Mucosa of rectum (tissue), 2 donors: ENCODE measurements at regions not wholly inside any gene's neighbourhood (a gene's known extent, or its start where the extent isn't known, plus 50 kb on each side); places are given as distances from the start of the nearest gene placed in this dataset.

Experiments used
- H3K27ac ChIP-seq, 2 donors: one replicate each; pipeline ENCODE4 v1.7.0; 2013; ENCODE audit warnings: inconsistent platforms in 2 of 2, low read depth in 2 of 2, low read length in 2 of 2
- H3K27me3 ChIP-seq, 2 donors: one replicate each; pipeline ENCODE4 v1.7.0; 2013; ENCODE audit warnings: low read length in 2 of 2; ENCODE audit not compliant: control insufficient read depth in 2 of 2, insufficient read depth in 2 of 2
- H3K36me3 ChIP-seq, 2 donors: one replicate each; pipeline ENCODE4 v1.7.0; 2013; ENCODE audit warnings: low read length in 2 of 2; ENCODE audit not compliant: control insufficient read depth in 2 of 2, insufficient read depth in 2 of 2
- H3K4me1 ChIP-seq, 2 donors: one replicate each; pipeline ENCODE4 v1.7.0; 2013; ENCODE audit warnings: low read length in 2 of 2, mild to moderate bottlenecking in 1 of 2; ENCODE audit not compliant: control insufficient read depth in 2 of 2, insufficient read depth in 2 of 2
- H3K4me3 ChIP-seq, 2 donors: one replicate each; pipeline ENCODE4 v1.7.0; 2013; ENCODE audit warnings: low read length in 2 of 2
- H3K9ac ChIP-seq, 2 donors: one replicate each; pipeline ENCODE4 v1.7.0; 2013; ENCODE audit warnings: low read length in 2 of 2, low read depth in 1 of 2, mild to moderate bottlenecking in 1 of 2
- H3K9me3 ChIP-seq, 2 donors: one replicate each; pipeline ENCODE4 v1.7.0; 2013; ENCODE audit warnings: low read length in 2 of 2; ENCODE audit not compliant: control insufficient read depth in 2 of 2
- donor health status: healthy.
- donor health status: Normal muscosa, but diverticular disease.

DNA sequence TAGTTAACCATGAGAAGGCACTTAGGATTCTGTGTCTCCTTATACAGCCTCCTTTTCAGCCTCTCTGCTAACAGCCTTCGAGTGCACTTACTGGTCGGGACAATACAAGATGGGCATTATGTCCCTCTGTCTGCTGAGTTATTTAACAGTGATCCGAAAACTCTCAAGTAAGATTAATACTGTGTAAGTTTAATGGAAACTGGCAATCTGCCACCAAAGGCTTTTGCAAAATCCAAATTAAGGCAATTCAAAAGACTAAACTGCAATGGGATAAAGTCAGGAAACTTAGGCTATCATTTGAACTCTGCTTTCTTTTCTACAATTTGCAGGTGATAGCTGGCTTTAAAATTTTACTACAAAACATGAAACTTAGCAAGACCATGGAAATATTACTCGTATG lies 477.8 kb downstream of the TFEC start:
- Histone ChIP-seq H3K9me3 (no peaks in the 10 kb centered on the region), H3K4me1 (no peaks in the 10 kb centered on the region), H3K27ac (no peak overlapping the region), H3K36me3 (no peaks in the 10 kb centered on the region), H3K9ac (no peak overlapping the region), H3K4me3 (no peak overlapping the region), H3K27me3 (no peaks in the 10 kb centered on the region)

DNA sequence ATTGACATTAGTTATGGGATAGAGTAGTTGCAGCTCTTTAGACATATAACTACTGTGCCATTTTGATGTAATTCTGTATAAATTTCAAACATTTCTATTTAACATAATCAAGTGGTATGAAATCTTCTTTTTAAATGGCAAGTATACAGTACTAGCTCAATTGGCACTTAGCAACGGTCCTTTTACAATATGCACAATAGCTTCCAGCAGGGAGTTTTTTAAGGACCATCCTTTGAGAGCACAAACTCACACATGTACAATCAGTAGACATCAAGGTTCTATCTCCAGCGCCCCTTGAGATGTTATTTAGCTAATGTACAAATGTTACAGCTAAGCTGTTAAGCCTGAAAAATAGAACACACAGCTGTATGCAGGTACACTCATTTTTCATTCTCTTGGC lies 480.7 kb downstream of the TFEC start:
- H3K27ac ChIP-seq, result no peak overlapping the region
- no peaks in the 10 kb centered on the region for H3K4me1 ChIP-seq
- H3K36me3 ChIP-seq, result no peaks in the 10 kb centered on the region
- H3K4me3 ChIP-seq, result no peak overlapping the region
- no peaks in the 10 kb centered on the region for H3K27me3 ChIP-seq
- H3K9me3 ChIP-seq, result no peaks in the 10 kb centered on the region
- H3K9ac ChIP-seq, result no peak overlapping the region

DNA sequence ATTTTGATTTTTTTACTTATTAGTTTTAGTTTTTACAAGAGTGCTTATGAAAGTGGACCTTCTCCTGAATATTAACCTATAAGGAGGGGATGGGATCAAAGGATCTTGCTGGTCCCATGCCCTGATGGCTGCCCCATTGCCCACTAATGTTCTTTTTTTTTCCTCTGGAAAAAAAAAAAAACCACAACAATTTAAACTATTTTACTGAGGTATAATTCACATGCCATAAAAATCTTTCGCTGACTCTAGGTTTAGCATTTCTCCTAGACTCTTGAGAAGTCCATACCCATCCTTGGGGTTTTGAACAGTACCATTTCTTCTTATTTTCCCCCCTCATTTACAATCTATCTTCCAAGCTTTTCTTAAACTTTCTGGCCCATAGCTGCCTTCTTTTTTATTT lies 481.8 kb downstream of the TFEC start:
- Histone ChIP-seq H3K9ac (no peak overlapping the region), H3K27ac (no peak overlapping the region), H3K9me3 (no peaks in the 10 kb centered on the region), H3K27me3 (no peaks in the 10 kb centered on the region), H3K4me3 (no peak overlapping the region), H3K36me3 (no peaks in the 10 kb centered on the region), H3K4me1 (no peaks in the 10 kb centered on the region)

DNA sequence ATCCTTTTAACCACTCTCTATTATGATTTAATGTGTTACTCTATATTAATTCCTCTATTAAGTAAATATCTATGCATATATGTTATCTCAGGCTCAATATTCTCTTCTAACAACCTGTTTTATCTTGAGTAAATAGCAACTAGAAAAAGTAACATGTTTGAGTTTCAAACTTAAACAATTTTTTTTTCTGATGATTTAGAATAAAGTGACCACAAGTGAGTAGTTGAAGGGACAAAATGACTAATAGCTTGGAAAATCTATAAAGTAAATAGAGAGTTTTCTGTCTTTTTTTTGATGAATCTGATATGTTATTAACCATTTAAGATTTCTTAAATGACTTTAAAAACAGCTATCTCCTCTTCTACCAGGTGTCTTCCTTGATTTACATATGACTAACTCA lies 483.8 kb downstream of the TFEC start:
- Histone ChIP-seq H3K27me3 (no peaks in the 10 kb centered on the region), H3K9me3 (no peaks in the 10 kb centered on the region), H3K4me3 (no peak overlapping the region), H3K9ac (no peak overlapping the region), H3K4me1 (no peaks in the 10 kb centered on the region), H3K27ac (no peak overlapping the region), H3K36me3 (no peaks in the 10 kb centered on the region)

DNA sequence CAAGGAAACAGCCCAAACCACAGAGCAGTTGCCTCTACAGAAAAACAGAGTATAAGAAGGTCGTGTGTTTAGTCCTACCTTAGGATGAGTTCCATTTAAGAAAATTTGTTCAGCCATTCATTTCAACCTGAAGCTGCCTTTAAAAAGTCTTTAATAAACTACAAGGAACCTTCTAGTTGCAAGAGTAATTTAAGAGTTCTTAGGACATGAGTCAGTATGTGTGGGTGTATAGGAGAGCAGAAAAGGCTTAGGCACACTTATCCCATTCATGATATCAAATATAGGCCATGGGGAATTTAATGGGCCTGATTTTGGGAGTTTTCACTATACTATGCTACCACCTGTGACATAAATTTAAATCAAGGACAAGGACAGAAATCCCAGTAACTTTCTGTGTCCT lies 496.8 kb downstream of the TFEC start:
- no peaks in the 10 kb centered on the region for H3K9me3 ChIP-seq
- no peak overlapping the region for H3K9ac ChIP-seq
- no peaks in the 10 kb centered on the region for H3K27me3 ChIP-seq
- H3K4me1 ChIP-seq, result no peaks in the 10 kb centered on the region
- H3K4me3 ChIP-seq, result no peak overlapping the region
- H3K36me3 ChIP-seq, result no peaks in the 10 kb centered on the region
- no peak overlapping the region for H3K27ac ChIP-seq

DNA sequence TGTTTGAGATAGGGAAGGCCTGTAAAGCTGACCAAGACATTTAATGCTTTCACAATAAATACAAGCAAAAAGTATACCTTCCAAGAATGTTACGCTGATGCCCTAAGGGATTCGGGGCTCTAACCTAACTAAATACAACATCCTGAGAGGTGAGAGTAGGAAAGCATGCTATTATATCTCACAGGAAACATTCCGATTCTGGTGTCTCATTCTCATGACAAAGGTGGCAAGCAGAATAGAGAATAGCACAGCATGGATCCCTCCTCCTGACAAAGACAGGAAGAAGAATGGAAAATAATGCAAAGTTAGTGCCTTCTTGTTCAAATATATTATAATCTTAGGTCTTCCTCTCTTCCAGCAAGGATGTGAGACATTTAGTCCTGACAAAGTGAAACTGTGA lies 504.3 kb downstream of the TFEC start:
- H3K9ac ChIP-seq, result no peak overlapping the region

DNA sequence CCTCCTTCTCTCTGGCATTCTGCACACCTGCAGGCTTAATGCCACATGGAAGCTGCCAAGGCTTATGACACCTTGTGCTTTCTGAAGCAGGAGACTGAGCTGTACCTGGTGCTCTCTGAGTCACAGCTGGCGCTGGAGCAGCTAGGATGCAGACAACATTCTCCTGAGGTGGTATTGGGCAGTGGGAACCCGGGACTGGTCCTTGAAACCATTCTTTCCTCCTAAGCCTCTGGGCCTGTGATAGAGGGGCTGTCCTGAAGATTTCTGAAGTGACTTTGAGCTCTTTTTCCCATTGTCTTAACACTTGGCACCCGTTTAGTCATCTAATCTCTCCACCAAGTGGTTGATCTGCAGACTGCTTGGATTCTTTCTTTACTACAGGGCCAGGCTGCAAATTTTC lies 508.4 kb downstream of the TFEC start:
- no peaks in the 10 kb centered on the region for H3K27me3 ChIP-seq
- H3K36me3 ChIP-seq, result no peaks in the 10 kb centered on the region
- H3K4me1 ChIP-seq, result no peaks in the 10 kb centered on the region
- no peak overlapping the region for H3K4me3 ChIP-seq
- no peak overlapping the region for H3K27ac ChIP-seq
- peaks cover 0 to 2% of the 10 kb centered on the region in 2 donors for H3K9me3 ChIP-seq
- H3K9ac ChIP-seq, result no peak overlapping the region

More for the DNA sequence above, 504.3 kb downstream of the TFEC start:
- no peak overlapping the region for H3K4me3 ChIP-seq
- H3K4me1 ChIP-seq, result no peaks in the 10 kb centered on the region
- H3K27ac ChIP-seq, result no peak overlapping the region
- no peaks in the 10 kb centered on the region for H3K27me3 ChIP-seq
- H3K9me3 ChIP-seq, result peaks cover 0 to 2% of the 10 kb centered on the region in 2 donors
- H3K36me3 ChIP-seq, result no peaks in the 10 kb centered on the region

DNA sequence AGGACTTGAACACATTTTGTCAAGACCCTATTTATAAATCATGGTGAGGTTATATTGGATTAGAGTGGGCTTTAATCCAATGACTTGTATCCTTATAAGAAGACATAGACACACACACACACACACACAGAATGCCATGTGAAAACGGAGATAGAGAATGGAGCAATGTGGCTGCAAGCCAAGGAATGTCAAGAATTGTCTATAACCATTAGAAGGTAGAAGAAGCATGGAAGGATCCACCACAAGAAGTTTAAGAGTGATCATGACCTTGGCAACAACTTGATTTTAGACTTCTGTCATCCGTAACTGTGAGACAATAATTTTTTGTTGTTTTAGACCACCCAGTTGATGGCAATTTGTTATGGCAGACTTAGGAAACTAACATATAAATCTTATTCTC lies 514.2 kb downstream of the TFEC start:
- Histone ChIP-seq H3K27me3 (no peaks in the 10 kb centered on the region), H3K27ac (no peak overlapping the region), H3K36me3 (no peaks in the 10 kb centered on the region), H3K9me3 (no peaks in the 10 kb centered on the region), H3K9ac (no peak overlapping the region), H3K4me1 (no peaks in the 10 kb centered on the region), H3K4me3 (no peak overlapping the region)

DNA sequence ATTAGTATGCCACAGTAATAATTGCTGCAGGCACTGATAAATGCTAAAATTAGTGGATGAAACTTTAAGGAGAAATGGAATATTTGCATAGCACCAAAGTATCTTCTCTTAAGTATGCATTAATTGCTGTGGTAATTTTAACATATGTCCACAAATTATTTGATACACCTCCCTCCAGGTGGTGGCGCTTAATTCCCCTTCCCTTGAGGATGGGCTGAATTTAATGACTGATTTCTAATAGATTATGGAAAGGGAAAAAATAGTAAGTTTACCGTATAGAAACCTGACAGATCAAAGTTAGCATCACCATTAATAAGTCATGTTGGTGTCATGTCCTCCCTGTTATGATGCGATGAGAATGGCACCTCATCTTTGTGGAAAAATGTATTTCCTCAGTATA lies 519.2 kb downstream of the TFEC start:
- H3K27ac ChIP-seq, result no peak overlapping the region
- H3K27me3 ChIP-seq, result no peaks in the 10 kb centered on the region
- no peaks in the 10 kb centered on the region for H3K36me3 ChIP-seq
- no peaks in the 10 kb centered on the region for H3K9me3 ChIP-seq
- H3K9ac ChIP-seq, result no peak overlapping the region
- H3K4me3 ChIP-seq, result no peak overlapping the region
- no peaks in the 10 kb centered on the region for H3K4me1 ChIP-seq

DNA sequence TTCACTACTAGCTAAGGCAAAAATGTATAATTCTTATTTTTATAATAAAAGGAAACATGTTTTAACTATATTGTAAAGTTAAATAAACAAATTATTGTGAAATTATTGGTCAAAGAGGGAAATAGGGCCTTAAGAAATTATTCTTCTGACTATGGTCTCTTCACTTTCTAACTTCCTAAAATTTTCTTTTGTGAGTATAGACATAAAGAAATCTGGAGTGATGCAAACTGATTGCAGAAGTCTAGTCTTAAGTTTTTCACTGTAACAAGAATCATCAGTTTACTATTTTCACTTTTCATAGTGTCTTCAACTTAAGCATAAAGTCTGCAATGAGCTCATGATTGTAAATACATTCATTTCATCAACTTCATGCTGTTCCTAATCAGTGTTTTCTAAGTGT lies 525.4 kb downstream of the TFEC start:
- Histone ChIP-seq H3K36me3 (no peaks in the 10 kb centered on the region), H3K4me3 (no peak overlapping the region), H3K9me3 (no peaks in the 10 kb centered on the region), H3K27me3 (no peaks in the 10 kb centered on the region), H3K9ac (no peak overlapping the region), H3K4me1 (no peaks in the 10 kb centered on the region), H3K27ac (no peak overlapping the region)

DNA sequence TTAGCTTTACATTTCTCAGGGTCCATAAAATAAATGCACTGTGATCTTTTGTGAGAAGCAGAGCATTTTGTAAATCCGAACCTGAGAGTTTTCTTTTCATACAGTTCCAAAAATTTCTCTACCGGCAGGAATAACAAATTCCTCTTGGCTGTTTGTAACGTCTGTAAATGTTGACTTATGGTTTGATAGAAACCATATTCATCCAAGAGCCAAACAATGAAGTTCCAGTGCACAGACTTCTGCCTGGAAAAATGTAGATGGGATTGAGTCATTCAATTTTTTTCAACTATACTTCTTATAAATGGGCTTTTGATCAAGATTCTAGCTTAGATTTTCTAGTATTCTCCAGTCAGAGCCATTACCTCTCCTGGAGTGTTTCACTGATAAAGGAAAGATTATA lies 530.6 kb downstream of the TFEC start:
- Histone ChIP-seq H3K4me1 (no peaks in the 10 kb centered on the region), H3K9ac (no peak overlapping the region), H3K27me3 (no peaks in the 10 kb centered on the region), H3K4me3 (no peak overlapping the region), H3K36me3 (no peaks in the 10 kb centered on the region), H3K9me3 (no peaks in the 10 kb centered on the region), H3K27ac (no peak overlapping the region)
